HEK293T (cell line): ENCODE measurements at regions not wholly inside any gene's neighbourhood (a gene's known extent, or its start where the extent isn't known, plus 50 kb on each side); places are given as distances from the start of the nearest gene placed in this dataset.

ENCODE experiments used
- BHLHE40 ChIP-seq: fragments of 450-650 bp; IDR thresholded peaks from 2 replicates; pipeline ENCODE4 v1.6.1; 2016; ENCODE audit warnings: mild to moderate bottlenecking, moderate library complexity, borderline replicate concordance
- FOXA1 ChIP-seq: fragments of 450-650 bp; IDR thresholded peaks from 2 replicates; pipeline ENCODE4 v1.6.1; 2016; ENCODE audit warnings: mild to moderate bottlenecking
- FOXM1 ChIP-seq: fragments of 450-650 bp; IDR thresholded peaks from 2 replicates; pipeline ENCODE4 v1.6.1; 2017; ENCODE audit warnings: mild to moderate bottlenecking, borderline replicate concordance
- HDGF ChIP-seq: fragments of 450-650 bp; IDR thresholded peaks from 2 replicates; pipeline ENCODE4 v1.6.1; 2017; ENCODE audit warnings: antibody characterized with exemption, borderline replicate concordance
- NFRKB ChIP-seq: fragments of 450-650 bp; IDR thresholded peaks from 2 replicates; pipeline ENCODE4 v1.6.1; 2016; ENCODE audit warnings: mild to moderate bottlenecking, moderate library complexity
- SP1 ChIP-seq: fragments of 450-650 bp; IDR thresholded peaks from 2 replicates; pipeline ENCODE4 v1.6.1; 2017
- ZNF384 ChIP-seq: fragments of 450-650 bp; IDR thresholded peaks from 2 replicates; pipeline ENCODE4 v1.6.1; 2016

- no peak for TF ChIP-seq NFRKB
- TF ChIP-seq BHLHE40, result no peak
- TF ChIP-seq FOXA1, result no peak
- no peak for TF ChIP-seq HDGF
- no peak for TF ChIP-seq SP1
- TF ChIP-seq ZNF384, result no peak
- no peak for TF ChIP-seq FOXM1
Observed at GRCh38 chr1:115475901-115476300, 137.9 kb upstream of the NGF start.
